GM19238 (cell line): ENCODE measurements at regions not wholly inside any gene's neighbourhood (a gene's known extent, or its start where the extent isn't known, plus 50 kb on each side); places are given as distances from the start of the nearest gene placed in this dataset.
"Not testable (repeated sequence)": the region's sequence is repeated elsewhere in the genome, so short reads cannot be mapped to it uniquely, and the experiment has no call there.

Source experiments
- DNase-seq: peaks from one replicate; pipeline ENCODE4 v3.0.0; 2011; ENCODE audit warnings: low spot score; ENCODE audit not compliant: insufficient read length

- DNase-seq: not testable (repeated sequence)
These were observed 155.8 kb upstream of the ARHGAP42 start for GRCh38 chr11:100531290-100531689.

GRCh38 chr11:100536979-100537378, 150.1 kb upstream of the ARHGAP42 start:
- no peak for DNase-seq

- DNase-seq: no peak
These were observed 143.7 kb upstream of the ARHGAP42 start for GRCh38 chr11:100543386-100543785.

- no peak for DNase-seq
These were observed 141.5 kb upstream of the ARHGAP42 start for GRCh38 chr11:100545556-100545955.

GRCh38 chr11:100545970-100546369, 141.1 kb upstream of the ARHGAP42 start:
- no peak for DNase-seq

GRCh38 chr11:100546714-100547113, 140.4 kb upstream of the ARHGAP42 start:
- no peak for DNase-seq

- DNase-seq: no peak
These were observed 136.8 kb upstream of the ARHGAP42 start for GRCh38 chr11:100550298-100550697.

GRCh38 chr11:100550912-100551632, 136.0 kb upstream of the ARHGAP42 start:
- DNase-seq: no peak

GRCh38 chr11:100555931-100556330, 131.2 kb upstream of the ARHGAP42 start:
- no peak for DNase-seq

- DNase-seq: no peak
These were observed 130.3 kb upstream of the ARHGAP42 start for GRCh38 chr11:100556781-100557180.

- DNase-seq: no peak
These were observed 129.1 kb upstream of the ARHGAP42 start for GRCh38 chr11:100557830-100558611.

GRCh38 chr11:100560606-100561005, 126.5 kb upstream of the ARHGAP42 start:
- DNase-seq: no peak

- DNase-seq: no peak
These were observed 125.8 kb upstream of the ARHGAP42 start for GRCh38 chr11:100561323-100561722.

- no peak for DNase-seq
These were observed 125.0 kb upstream of the ARHGAP42 start for GRCh38 chr11:100562128-100562527.

- DNase-seq: no peak
These were observed 123.4 kb upstream of the ARHGAP42 start for GRCh38 chr11:100563541-100564280.

GRCh38 chr11:100573911-100574513, 113.1 kb upstream of the ARHGAP42 start:
- DNase-seq: no peak

GRCh38 chr11:100574894-100575769, 112.0 kb upstream of the ARHGAP42 start:
- DNase-seq: no peak

- peak; percentile 3 for DNase-seq
These were observed 111.0 kb upstream of the ARHGAP42 start for GRCh38 chr11:100575860-100576717.

- DNase-seq: no peak
These were observed 110.4 kb upstream of the ARHGAP42 start for GRCh38 chr11:100576718-100577021.

- no peak for DNase-seq
These were observed 108.2 kb upstream of the ARHGAP42 start for GRCh38 chr11:100578831-100579311.
